GM12891 (cell line): ENCODE measurements at regions not wholly inside any gene's neighbourhood (a gene's known extent, or its start where the extent isn't known, plus 50 kb on each side); places are given as distances from the start of the nearest gene placed in this dataset.

Experiments used
- PAX5 ChIP-seq: IDR thresholded peaks from 2 replicates; pipeline ENCODE4 v1.6.1; 2011; ENCODE audit warnings: low read length, moderate library complexity, mild to moderate bottlenecking; ENCODE audit not compliant: insufficient read depth, severe bottlenecking
- POLR2A ChIP-seq: IDR thresholded peaks from 2 replicates; pipeline ENCODE4 v1.6.1; 2011; ENCODE audit warnings: low read depth, low read length, control low read depth
- POLR2AphosphoS5 ChIP-seq: IDR thresholded peaks from 2 replicates; pipeline ENCODE4 v1.6.1; 2011; ENCODE audit warnings: low read depth, low read length, control low read depth
- SPI1 ChIP-seq: IDR thresholded peaks from 2 replicates; pipeline ENCODE4 v1.6.1; 2011; ENCODE audit warnings: low read depth, low read length, control low read depth
- TAF1 ChIP-seq: IDR thresholded peaks from 2 replicates; pipeline ENCODE4 v1.6.1; 2011; ENCODE audit warnings: low read depth, low read length, control low read depth

GRCh38 chrX:774536-774935, 143.9 kb downstream of the SHOX start:
- TF ChIP-seq POLR2A (no peak), TAF1 (no peak), PAX5 (no peak), POLR2AphosphoS5 (no peak), SPI1 (no peak)
